HepG2 (cell line): ENCODE measurements at regions not wholly inside any gene's neighbourhood (a gene's known extent, or its start where the extent isn't known, plus 50 kb on each side); places are given as distances from the start of the nearest gene placed in this dataset.

Experiments used
- ATAC-seq: fragments of 200-7000 bp; cut with Tn5 transposase; 3 replicates; pipeline ENCODE4 v1.9.1; 2020; ENCODE audit warnings: mild to moderate bottlenecking, moderate library complexity
- BruUV-seq: library from RNA; stranded (reverse); fragments of 400-500 nt; replicated peaks from 2 replicates; lab custom pipeline; 2021; lab: Mats Ljungman, UMichigan
- CTCF ChIA-PET: fragments of 300-600 bp; formaldehyde crosslinking; extraction: SDS; loops from one replicate; lab custom pipeline; 2021; ENCODE audit warnings: low total read pairs, inconsistent platforms, low intra/inter-chr PET ratio; lab: Yijun Ruan, JAX
- POLR2A ChIA-PET: fragments of 350-600 bp; sonication (Branson Sonifier 250); formaldehyde crosslinking; loops from one replicate; lab custom pipeline; 2020; ENCODE audit warnings: antibody characterized with exemption, inconsistent platforms; lab: Yijun Ruan, JAX
- DNase-seq: peaks from one replicate; pipeline ENCODE4 v3.0.0-alpha.2; 2015; ENCODE audit warnings: low spot score
- FAIRE-seq: peaks from 3 replicates; lab custom pipeline; 2011; peaks lifted over from hg19 to GRCh38; lab: Jason Lieb, UNC
- H2AFZ ChIP-seq: one replicate; pipeline ENCODE4 v1.6.1; 2011; ENCODE audit warnings: low read length, inconsistent platforms
- H3K27ac ChIP-seq: fragments of 300-600 bp; 3 replicates; pipeline ENCODE4 v1.8.0; 2011; ENCODE audit warnings: mixed run types, mild to moderate bottlenecking, mixed read lengths, low read length, inconsistent platforms; ENCODE audit not compliant: insufficient read depth; ENCODE audit errors: extremely low read length
- H3K27me3 ChIP-seq, 2 experiments: fragments of 200-600 bp in 1 of 2; 2 replicates in 1 of 2; 3 replicates in 1 of 2; pipeline versions ENCODE4 v1.6.0 to v1.8.0; 2011; ENCODE audit warnings: low read length in 2 of 2, mild to moderate bottlenecking in 2 of 2, moderate library complexity in 2 of 2, inconsistent platforms in 1 of 2; ENCODE audit not compliant: insufficient read depth in 2 of 2, control insufficient read depth in 1 of 2
- H3K36me3 ChIP-seq, 2 experiments: fragments of 200-600 bp in 1 of 2; replicated peaks in 1 of 2; 2 replicates in 1 of 2; 3 replicates in 1 of 2; pipeline versions ENCODE4 v1.5.1 to v1.8.0; 2011; ENCODE audit warnings: low read length in 2 of 2, inconsistent platforms in 1 of 2; ENCODE audit not compliant: insufficient read depth in 2 of 2, control insufficient read depth in 1 of 2
- H3K4me1 ChIP-seq: 2 replicates; pipeline ENCODE4 v1.5.1; 2012; ENCODE audit warnings: low read length, inconsistent platforms; ENCODE audit not compliant: insufficient read depth
- H3K4me2 ChIP-seq: 2 replicates; pipeline ENCODE4 v1.6.0; 2011; ENCODE audit warnings: low read depth, low read length, inconsistent platforms
- H3K4me3 ChIP-seq, 3 experiments: fragments of 200-600 bp in 1 of 3; sonication (generic), shearing (Covaris generic) in 1 of 3; replicated peaks in 1 of 3; 2 replicates each; pipeline ENCODE4 v1.5.1; 2011 to 2016; ENCODE audit warnings: low read length in 3 of 3, inconsistent platforms in 2 of 3, low read depth in 2 of 3, mild to moderate bottlenecking in 2 of 3, control low read depth in 1 of 3, mixed read lengths in 1 of 3; ENCODE audit not compliant: insufficient read depth in 1 of 3
- H3K79me2 ChIP-seq: one replicate; pipeline ENCODE4 v1.6.1; 2011; ENCODE audit warnings: low read length, inconsistent platforms; ENCODE audit not compliant: insufficient read depth
- H3K9ac ChIP-seq: 2 replicates; pipeline ENCODE4 v1.6.0; 2011; ENCODE audit warnings: mild to moderate bottlenecking, low read depth, low read length, inconsistent platforms; ENCODE audit not compliant: insufficient read depth
- H3K9me3 ChIP-seq: 2 replicates; pipeline ENCODE4 v1.5.1; 2012; ENCODE audit warnings: mild to moderate bottlenecking, low read length
- H4K20me1 ChIP-seq: 2 replicates; pipeline ENCODE4 v1.6.0; 2011; ENCODE audit warnings: inconsistent platforms, mild to moderate bottlenecking, low read length, moderate library complexity; ENCODE audit not compliant: insufficient read depth
- FOXP1 ChIP-seq, 2 experiments: fragments of 450-650 bp in 1 of 2; IDR thresholded peaks; 2 replicates each; pipeline ENCODE4 v1.6.1; 2017 to 2018; ENCODE audit warnings: antibody characterized with exemption in 1 of 2
- GMEB1 ChIP-seq: sonication (generic); formaldehyde crosslinking; IDR thresholded peaks from 2 replicates; pipeline ENCODE4 v1.5.1; 2020; ENCODE audit warnings: missing genetic modification reagents, mild to moderate bottlenecking, borderline replicate concordance
- MAZ ChIP-seq, 2 experiments: sonication (generic) in 1 of 2; formaldehyde crosslinking in 1 of 2; IDR thresholded peaks; 2 replicates each; pipeline versions ENCODE4 v1.5.0 to v1.6.1; 2012 to 2020; ENCODE audit warnings: low read depth in 2 of 2, mild to moderate bottlenecking in 2 of 2, borderline replicate concordance in 1 of 2, improper control_type of control experiment in 1 of 2, low read length in 1 of 2, missing genetic modification reagents in 1 of 2, moderate library complexity in 1 of 2
- SMAD3 ChIP-seq: sonication (generic); formaldehyde crosslinking; IDR thresholded peaks from 2 replicates; pipeline ENCODE4 v1.4.0; 2020; ENCODE audit warnings: missing genetic modification reagents
- SP140L ChIP-seq: sonication (generic); formaldehyde crosslinking; IDR thresholded peaks from 2 replicates; pipeline ENCODE4 v1.4.0; 2020; ENCODE audit warnings: missing genetic modification reagents, borderline replicate concordance
- SRF ChIP-seq: IDR thresholded peaks from 2 replicates; pipeline ENCODE4 v1.6.1; 2011; ENCODE audit warnings: mild to moderate bottlenecking, low read depth, low read length, moderate library complexity
- ZNF235 ChIP-seq: sonication (generic); formaldehyde crosslinking; IDR thresholded peaks from 2 replicates; pipeline ENCODE4 v1.8.1; 2023; ENCODE audit warnings: mild to moderate bottlenecking, missing genetic modification reagents, borderline replicate concordance
- ZNF646 ChIP-seq: sonication (generic); formaldehyde crosslinking; IDR thresholded peaks from 2 replicates; pipeline ENCODE4 v1.9.0; 2021; ENCODE audit warnings: mild to moderate bottlenecking, missing genetic modification reagents
- ZNF761 ChIP-seq: sonication (generic); formaldehyde crosslinking; conservative IDR thresholded peaks from 2 replicates; pipeline ENCODE4 v1.4.0; 2020; ENCODE audit warnings: mild to moderate bottlenecking, missing genetic modification reagents
- ZNF775 ChIP-seq: sonication (generic); formaldehyde crosslinking; IDR thresholded peaks from 2 replicates; pipeline ENCODE4 v1.4.0; 2020; ENCODE audit warnings: missing genetic modification reagents, mild to moderate bottlenecking, moderate library complexity, borderline replicate concordance
- ZNF800 ChIP-seq: sonication (generic); formaldehyde crosslinking; IDR thresholded peaks from 2 replicates; pipeline ENCODE4 v1.4.0; 2020; ENCODE audit warnings: missing genetic modification reagents
- WGBS: methylation state at CpG from one replicate; pipeline ENCODE4 v1.1.6; 2017; ENCODE audit warnings: low lambda C conversion rate; 5-methylcytosine and 5-hydroxymethylcytosine counted together
- in situ Hi-C: cut with HindIII; loops from 2 replicates; pipeline ENCODE4 v1.10.0; 2017; ENCODE audit warnings: low pct_unique_long_range_greater_than_20kb; ENCODE audit not compliant: extremely low pct_ligation_motif_present
- intact Hi-C: fragments of 100-400 bp; cut with micrococcal nuclease; formaldehyde crosslinking; loops from one replicate; pipeline ENCODE4 v1.10.0; 2022; ENCODE audit not compliant: unreplicated experiment

- TF ChIP-seq ZNF761 (CRISPR knock-in tag) (no peak), ZNF800 (CRISPR knock-in tag) (no peak)
Measured at GRCh38 chr20:55009066-55009465, 533.7 kb downstream of the DOK5 start (continued).

- ATAC-seq (no peak), FAIRE-seq (no peak), DNase-seq (no peak)
- no TSS peak for BruUV-seq
- no peak overlapping the region for H3K27ac ChIP-seq
- no peaks in the 10 kb centered on the region for H3K4me1 ChIP-seq
- H3K27me3 ChIP-seq: no peaks in the 10 kb centered on the region
- no peak overlapping the region for H3K4me3 ChIP-seq
- 6% methylated on average over 3 of the region's 3 CpGs for WGBS
- POLR2A ChIA-PET: no interaction called here
- H3K79me2 ChIP-seq: no peaks in the 10 kb centered on the region
- H3K9ac ChIP-seq: no peak overlapping the region
- no peak overlapping the region for H3K4me2 ChIP-seq
- H2AFZ ChIP-seq: no peak overlapping the region
- in situ Hi-C loops: no loop called here
- intact Hi-C loops: no loop called here
- no peaks in the 10 kb centered on the region for H3K36me3 ChIP-seq
- H4K20me1 ChIP-seq: no peaks in the 10 kb centered on the region
- CTCF ChIA-PET: no interaction called here
- peaks cover 75% of the 10 kb centered on the region for H3K9me3 ChIP-seq
- TF ChIP-seq GMEB1 (CRISPR knock-in tag) (no peak), ZNF775 (CRISPR knock-in tag) (no peak), ZNF235 (CRISPR knock-in tag) (no peak), FOXP1 (IDR thresholded peaks at IDR 0.05) (no peak), FOXP1 (CRISPR knock-in tag; IDR thresholded peaks at IDR 0.05) (no peak), SMAD3 (CRISPR knock-in tag) (no peak), SRF (no peak), MAZ (IDR thresholded peaks at IDR 0.05; ENCODE audit: borderline replicate concordance, low read depth, low read length) (no peak), MAZ (CRISPR knock-in tag; IDR thresholded peaks at IDR 0.05; ENCODE audit: low read depth) (no peak), SP140L (CRISPR knock-in tag) (no peak), ZNF646 (CRISPR knock-in tag) (no peak)
Measured at GRCh38 chr20:55004044-55004443, 528.7 kb downstream of the DOK5 start.
